ENCODE measurements at regions not wholly inside any gene's neighbourhood (a gene's known extent, or its start where the extent isn't known, plus 50 kb on each side); places are given as distances from the start of the nearest gene placed in this dataset.

DNA sequence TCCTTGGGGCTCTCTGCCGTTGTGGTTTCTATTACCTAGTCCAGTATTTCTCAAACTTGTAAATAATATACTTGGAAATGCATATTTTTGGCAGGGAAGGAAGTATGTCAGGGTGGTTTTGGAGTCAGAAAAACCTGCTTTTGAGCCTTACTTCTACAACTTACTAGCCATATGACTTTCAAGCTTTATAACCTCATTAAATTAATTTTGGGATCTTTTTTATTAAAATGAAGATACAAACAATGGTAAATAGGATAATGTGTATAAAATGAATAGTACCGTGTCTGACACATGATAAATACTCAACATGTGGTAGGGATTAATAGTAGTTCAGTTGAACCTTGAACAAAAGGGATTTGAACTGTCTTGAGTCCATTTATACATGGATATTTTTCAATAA, 406.3 kb downstream of the ATP23 start:
- DNase-seq (ENCODE audit: low read depth): no peak
- no peak overlapping the region for H3K4me3 ChIP-seq (replicated peaks; ENCODE audit: low read depth, low read length)
- TF ChIP-seq, protein P1, sequence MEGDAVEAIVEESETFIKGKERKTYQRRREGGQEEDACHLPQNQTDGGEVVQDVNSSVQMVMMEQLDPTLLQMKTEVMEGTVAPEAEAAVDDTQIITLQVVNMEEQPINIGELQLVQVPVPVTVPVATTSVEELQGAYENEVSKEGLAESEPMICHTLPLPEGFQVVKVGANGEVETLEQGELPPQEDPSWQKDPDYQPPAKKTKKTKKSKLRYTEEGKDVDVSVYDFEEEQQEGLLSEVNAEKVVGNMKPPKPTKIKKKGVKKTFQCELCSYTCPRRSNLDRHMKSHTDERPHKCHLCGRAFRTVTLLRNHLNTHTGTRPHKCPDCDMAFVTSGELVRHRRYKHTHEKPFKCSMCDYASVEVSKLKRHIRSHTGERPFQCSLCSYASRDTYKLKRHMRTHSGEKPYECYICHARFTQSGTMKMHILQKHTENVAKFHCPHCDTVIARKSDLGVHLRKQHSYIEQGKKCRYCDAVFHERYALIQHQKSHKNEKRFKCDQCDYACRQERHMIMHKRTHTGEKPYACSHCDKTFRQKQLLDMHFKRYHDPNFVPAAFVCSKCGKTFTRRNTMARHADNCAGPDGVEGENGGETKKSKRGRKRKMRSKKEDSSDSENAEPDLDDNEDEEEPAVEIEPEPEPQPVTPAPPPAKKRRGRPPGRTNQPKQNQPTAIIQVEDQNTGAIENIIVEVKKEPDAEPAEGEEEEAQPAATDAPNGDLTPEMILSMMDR (IDR thresholded peaks at IDR 0.05; ENCODE audit: low read length, missing control alignments): no peak

DNA sequence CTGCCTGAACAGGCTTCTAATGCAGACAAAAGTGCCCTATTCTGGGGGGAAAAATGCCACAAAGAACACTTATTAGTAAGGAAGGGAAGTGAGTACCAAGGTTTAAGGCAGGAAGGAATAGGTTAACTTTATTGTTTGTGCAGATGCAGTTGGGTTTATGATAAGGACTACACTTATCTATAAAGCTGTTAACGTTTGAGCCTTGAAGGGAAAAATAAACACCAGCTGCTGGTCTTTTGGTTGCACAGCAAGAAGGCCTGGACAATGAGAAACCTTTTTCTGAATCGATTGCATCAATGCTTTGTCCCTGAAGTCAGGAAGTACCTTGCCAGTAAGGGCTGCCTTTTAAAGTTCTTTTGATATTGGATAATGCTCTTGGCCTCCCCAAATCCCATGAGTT, 407.8 kb downstream of the ATP23 start:
- TF ChIP-seq, protein P1 (IDR thresholded peaks at IDR 0.05; ENCODE audit: low read length, missing control alignments): no peak
- peak; percentile 51 for DNase-seq (ENCODE audit: low read depth)
- no peak overlapping the region for H3K4me3 ChIP-seq (replicated peaks; ENCODE audit: low read depth, low read length)

DNA sequence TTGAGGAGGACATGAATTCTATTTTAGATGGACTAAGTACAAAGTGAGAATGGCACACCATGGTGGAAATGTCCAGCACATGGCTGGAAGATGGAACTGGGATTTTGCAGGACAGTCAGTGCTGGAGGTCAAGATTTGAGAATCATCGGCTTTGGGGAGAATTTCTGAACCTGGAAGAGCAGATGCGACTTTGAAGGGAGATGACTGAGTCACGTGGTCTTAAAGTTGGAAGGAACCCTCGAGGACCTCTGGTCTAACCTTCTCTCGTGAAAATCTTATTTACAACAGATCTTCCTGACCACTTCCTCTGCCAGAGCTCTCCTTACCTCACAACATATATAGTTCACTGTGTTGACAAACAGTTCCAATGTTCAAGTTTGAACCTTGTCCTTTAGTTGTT, 415.4 kb downstream of the ATP23 start:
- no peak for DNase-seq (ENCODE audit: low read depth)
- H3K4me3 ChIP-seq (replicated peaks; ENCODE audit: low read depth, low read length): no peak overlapping the region
- TF ChIP-seq, protein P1 (IDR thresholded peaks at IDR 0.05; ENCODE audit: low read length, missing control alignments): no peak

DNA sequence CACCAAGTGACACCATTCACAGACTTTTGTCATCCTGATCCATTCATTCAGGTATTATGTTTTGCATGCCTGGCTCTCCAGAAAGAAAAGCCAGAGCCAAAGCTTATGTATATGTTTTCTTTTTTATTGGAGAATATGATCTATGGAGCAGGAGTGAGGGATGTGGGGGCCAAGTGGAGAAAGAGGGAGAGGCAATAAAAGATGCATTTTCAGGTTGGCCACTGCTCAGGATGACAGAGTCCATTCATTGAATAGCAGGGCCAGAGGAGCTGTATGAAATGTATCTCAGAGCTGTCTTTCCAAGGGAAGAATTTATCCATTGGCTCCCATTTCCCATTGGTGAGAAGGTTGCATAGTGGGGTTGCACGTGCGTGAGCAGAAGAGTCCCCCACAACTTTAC, 416.1 kb downstream of the ATP23 start:
- DNase-seq (ENCODE audit: low read depth): no peak

DNA sequence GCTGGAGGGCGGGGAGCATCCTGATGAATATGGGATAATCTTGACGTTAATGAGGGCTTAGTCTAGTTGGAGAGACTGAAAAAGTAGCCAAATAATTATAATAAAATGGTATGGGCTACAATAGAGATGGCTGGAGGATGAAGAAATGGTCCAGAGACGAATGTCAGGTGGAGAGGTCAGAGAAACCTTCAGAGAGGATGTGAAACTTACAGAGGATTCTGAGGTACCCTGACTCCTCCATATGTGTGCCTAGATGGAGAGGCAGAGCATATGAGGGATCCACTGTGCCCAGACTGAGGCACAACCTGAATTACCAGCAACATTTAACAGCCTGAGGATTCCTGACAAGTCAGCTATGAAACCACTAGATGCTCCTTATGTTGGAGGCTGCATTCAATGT, 417.0 kb downstream of the ATP23 start:
- DNase-seq (ENCODE audit: low read depth): no peak
- TF ChIP-seq, protein P1 (IDR thresholded peaks at IDR 0.05; ENCODE audit: low read length, missing control alignments): no peak
- H3K4me3 ChIP-seq (replicated peaks; ENCODE audit: low read depth, low read length): no peak overlapping the region

More for the DNA sequence above, 416.1 kb downstream of the ATP23 start:
- H3K4me3 ChIP-seq (replicated peaks; ENCODE audit: low read depth, low read length): no peak overlapping the region
- TF ChIP-seq, protein P1 (IDR thresholded peaks at IDR 0.05; ENCODE audit: low read length, missing control alignments): no peak

DNA sequence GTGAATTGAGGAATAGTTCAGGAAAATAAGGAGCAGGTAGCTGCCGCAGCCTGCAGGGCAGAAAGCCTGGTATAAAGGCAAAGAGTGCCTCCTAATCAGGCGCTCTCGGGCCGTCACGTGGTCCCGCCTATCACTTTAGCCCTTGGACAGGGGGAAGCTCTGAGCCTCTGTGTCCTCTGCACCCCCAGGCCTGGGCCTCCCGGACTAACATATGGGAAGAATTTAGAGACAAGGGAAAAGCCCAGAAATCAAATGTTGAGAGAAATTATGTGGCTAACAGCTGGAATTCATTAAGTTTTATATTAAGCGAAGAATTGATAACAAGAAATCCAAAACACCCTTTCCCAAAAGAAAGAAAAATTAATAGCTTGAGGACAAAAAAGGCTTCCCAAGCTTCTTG, 417.7 kb downstream of the ATP23 start:
- no peak overlapping the region for H3K4me3 ChIP-seq (replicated peaks; ENCODE audit: low read depth, low read length)
- DNase-seq (ENCODE audit: low read depth): no peak
- TF ChIP-seq, protein P1 (IDR thresholded peaks at IDR 0.05; ENCODE audit: low read length, missing control alignments): no peak

DNA sequence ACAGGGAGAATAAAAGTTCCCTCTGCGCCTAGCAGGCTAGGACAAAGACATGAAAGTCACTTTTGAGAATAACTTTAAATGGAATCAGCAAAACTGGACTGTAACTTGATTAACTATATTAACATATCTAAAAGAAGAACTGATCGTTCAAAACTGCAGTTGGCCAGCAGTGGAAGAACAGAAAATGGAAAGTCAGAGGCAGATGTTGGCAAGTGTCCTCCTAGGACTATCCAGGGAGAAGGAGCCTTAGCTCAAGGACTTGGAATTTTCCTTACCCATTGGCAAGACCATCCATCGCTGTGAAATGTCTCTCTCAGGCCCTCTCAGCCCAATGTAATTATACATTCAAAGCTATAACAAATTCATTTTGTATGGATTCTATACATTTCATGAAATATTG, 419.7 kb downstream of the ATP23 start:
- TF ChIP-seq, protein P1 (IDR thresholded peaks at IDR 0.05; ENCODE audit: low read length, missing control alignments): no peak
- DNase-seq (ENCODE audit: low read depth): no peak
- no peak overlapping the region for H3K4me3 ChIP-seq (replicated peaks; ENCODE audit: low read depth, low read length)

Data from fibroblast of pulmonary artery (primary cell).